Esophagus squamous epithelium (tissue), 5 donors: ENCODE measurements at regions not wholly inside any gene's neighbourhood (a gene's known extent, or its start where the extent isn't known, plus 50 kb on each side); places are given as distances from the start of the nearest gene placed in this dataset.
A peak's percentile ranks its signal among the peaks of the same experiment; 100 is the strongest.

ENCODE experiments used
- DNase-seq: peaks from one replicate; lab custom pipeline; 2025; lab: John Stamatoyannopoulos, UW
- H3K27ac ChIP-seq, 4 donors: fragments of 200-600 bp; sonication (generic); one replicate each; pipeline ENCODE4 v1.5.1; 2016 to 2019; ENCODE audit warnings: mild to moderate bottlenecking in 1 of 4
- H3K27me3 ChIP-seq, 4 donors: fragments of 200-600 bp; sonication (generic); 1 replicate in 3 of 4; 2 replicates in 1 of 4; pipeline versions ENCODE4 v1.5.1 to v1.6.0; 2017 to 2021; ENCODE audit warnings: antibody characterized with exemption in 1 of 4
- H3K36me3 ChIP-seq, 3 donors: fragments of 200-600 bp; sonication (generic); one replicate each; pipeline ENCODE4 v1.5.1; 2016 to 2019
- H3K4me1 ChIP-seq, 3 donors: fragments of 200-600 bp; sonication (generic); one replicate each; pipeline ENCODE4 v1.5.1; 2017 to 2019
- H3K4me3 ChIP-seq, 4 donors: fragments of 200-600 bp; sonication (generic); 1 replicate in 3 of 4; 2 replicates in 1 of 4; pipeline ENCODE4 v1.5.1; 2016 to 2019; ENCODE audit warnings: mild to moderate bottlenecking in 2 of 4, moderate library complexity in 1 of 4
- H3K9me3 ChIP-seq, 3 donors: fragments of 200-600 bp; sonication (generic); one replicate each; pipeline ENCODE4 v1.5.1; 2016 to 2019
- POLR2A ChIP-seq, 4 donors: fragments of 450-650 bp; IDR thresholded peaks; one replicate each; pipeline ENCODE4 v1.6.1; 2017; ENCODE audit warnings: antibody characterized with exemption in 4 of 4, mild to moderate bottlenecking in 4 of 4, moderate library complexity in 3 of 4
- WGBS, 2 donors: methylation state at CpG; one replicate each; pipeline ENCODE4 v1.1.5; 2018; 5-methylcytosine and 5-hydroxymethylcytosine counted together
- intact Hi-C: fragments of 100-400 bp; cut with DNase I; formaldehyde crosslinking; loops from one replicate; pipeline ENCODE4 v1.15.0; 2022
- TF ChIP-seq, protein P1 (sequence below), 6 experiments: fragments of 450-650 bp in 4 of 6; fragments of 200-600 bp in 2 of 6; sonication (generic) in 2 of 6; IDR thresholded peaks; one replicate each; pipeline ENCODE4 v1.5.1; 2016 to 2019; ENCODE audit warnings: antibody characterized with exemption in 6 of 6, mild to moderate bottlenecking in 4 of 6, moderate library complexity in 4 of 6
- donor health status: DM: yes; HTN: yes; CAD: no.

DNA sequence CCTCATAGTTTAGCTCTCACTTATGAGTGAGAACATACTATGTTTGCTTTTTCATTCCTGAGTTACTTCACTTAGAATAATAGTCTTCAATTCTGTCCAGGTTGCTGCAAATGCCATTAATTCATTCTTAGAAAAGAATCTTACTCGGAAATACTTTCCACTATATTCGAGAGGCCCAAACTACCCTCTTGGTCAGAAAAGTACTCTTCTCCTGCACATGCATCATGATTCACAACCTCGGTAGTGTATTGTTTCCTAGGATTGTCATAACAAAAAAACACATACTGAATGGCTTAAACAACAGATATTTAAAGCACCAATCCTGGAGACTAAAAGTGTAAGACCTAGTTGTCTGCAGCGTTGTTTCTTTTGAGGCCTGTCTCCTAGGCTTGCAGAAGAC is 364.0 kb upstream of the SLC14A2 start:
- intact Hi-C loops: no loop called here
- Histone ChIP-seq H3K4me1 (peaks cover 0 to 57% (median 24%) of the 10 kb centered on the region in 3 donors), H3K27ac (no peak overlapping the region), H3K9me3 (no peaks in the 10 kb centered on the region), H3K27me3 (no peaks in the 10 kb centered on the region), H3K4me3 (no peak overlapping the region), H3K36me3 (no peaks in the 10 kb centered on the region)
- DNase-seq: no peak
- TF ChIP-seq POLR2A (IDR thresholded peaks at IDR 0.05): no peak
- TF ChIP-seq, protein P1, sequence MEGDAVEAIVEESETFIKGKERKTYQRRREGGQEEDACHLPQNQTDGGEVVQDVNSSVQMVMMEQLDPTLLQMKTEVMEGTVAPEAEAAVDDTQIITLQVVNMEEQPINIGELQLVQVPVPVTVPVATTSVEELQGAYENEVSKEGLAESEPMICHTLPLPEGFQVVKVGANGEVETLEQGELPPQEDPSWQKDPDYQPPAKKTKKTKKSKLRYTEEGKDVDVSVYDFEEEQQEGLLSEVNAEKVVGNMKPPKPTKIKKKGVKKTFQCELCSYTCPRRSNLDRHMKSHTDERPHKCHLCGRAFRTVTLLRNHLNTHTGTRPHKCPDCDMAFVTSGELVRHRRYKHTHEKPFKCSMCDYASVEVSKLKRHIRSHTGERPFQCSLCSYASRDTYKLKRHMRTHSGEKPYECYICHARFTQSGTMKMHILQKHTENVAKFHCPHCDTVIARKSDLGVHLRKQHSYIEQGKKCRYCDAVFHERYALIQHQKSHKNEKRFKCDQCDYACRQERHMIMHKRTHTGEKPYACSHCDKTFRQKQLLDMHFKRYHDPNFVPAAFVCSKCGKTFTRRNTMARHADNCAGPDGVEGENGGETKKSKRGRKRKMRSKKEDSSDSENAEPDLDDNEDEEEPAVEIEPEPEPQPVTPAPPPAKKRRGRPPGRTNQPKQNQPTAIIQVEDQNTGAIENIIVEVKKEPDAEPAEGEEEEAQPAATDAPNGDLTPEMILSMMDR (IDR thresholded peaks at IDR 0.05): no peak
- 81 to 90% methylated on average over 4 of the region's 4 CpGs for WGBS, 2 donors

DNA sequence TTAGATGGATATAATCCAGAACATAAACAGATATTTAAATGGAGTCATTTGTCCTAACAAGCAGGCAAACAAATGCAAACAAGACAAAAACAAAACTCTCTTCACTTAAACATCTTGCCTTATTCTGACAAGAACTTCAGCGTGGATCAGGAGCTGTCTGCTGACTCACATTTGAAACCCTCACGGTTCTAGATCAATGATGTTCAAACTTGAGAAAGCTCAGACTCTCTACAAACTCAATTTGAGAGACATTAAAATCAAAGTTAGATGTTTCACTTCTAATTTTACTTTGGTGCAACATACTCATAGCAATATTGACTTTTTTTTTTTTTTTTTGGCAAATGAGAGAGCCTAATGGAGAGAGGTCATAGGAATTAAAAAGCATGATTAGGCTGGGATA is 362.8 kb upstream of the SLC14A2 start:
- no peak overlapping the region for H3K27ac ChIP-seq
- intact Hi-C loops: no loop called here

DNA sequence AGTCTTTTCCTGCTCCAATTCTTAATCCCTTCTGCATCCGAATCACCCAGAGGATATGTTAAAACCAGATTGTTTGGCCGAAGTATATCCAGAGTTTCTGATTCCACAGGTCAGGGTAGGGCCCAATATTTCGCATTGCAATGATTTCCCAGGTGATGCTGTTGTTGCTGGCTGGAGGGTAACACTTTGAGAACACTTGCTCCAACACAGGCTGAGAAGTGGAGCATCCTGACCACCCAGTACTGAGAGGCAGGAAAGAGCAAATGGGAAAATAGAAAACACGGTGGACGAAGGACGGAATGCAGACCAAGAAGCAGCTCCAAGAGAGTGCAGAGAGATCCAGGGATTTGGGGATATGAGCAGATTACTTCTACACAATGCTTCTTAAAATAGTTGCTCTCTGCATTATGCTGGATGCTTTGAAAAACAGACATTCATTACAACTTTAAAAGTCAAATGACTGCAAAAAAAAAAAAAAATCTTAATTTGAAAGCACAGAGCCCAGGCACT is 362.2 kb upstream of the SLC14A2 start:
- DNase-seq: no peak
- Histone ChIP-seq H3K4me3 (no peak overlapping the region), H3K9me3 (no peaks in the 10 kb centered on the region), H3K36me3 (no peaks in the 10 kb centered on the region), H3K27me3 (no peaks in the 10 kb centered on the region), H3K27ac (no peak overlapping the region), H3K4me1 (peaks cover 0 to 47% (median 18%) of the 10 kb centered on the region in 3 donors)
- intact Hi-C loops: no loop called here
- TF ChIP-seq, protein P1 (IDR thresholded peaks at IDR 0.05): no peak
- TF ChIP-seq POLR2A (IDR thresholded peaks at IDR 0.05): no peak
- WGBS, 2 donors: 77 to 92% methylated on average over 6 of the region's 6 CpGs

More for the DNA sequence above, 362.8 kb upstream of the SLC14A2 start:
- TF ChIP-seq, protein P1 (IDR thresholded peaks at IDR 0.05): no peak
- TF ChIP-seq POLR2A (IDR thresholded peaks at IDR 0.05): no peak
- no peak for DNase-seq
- H3K4me3 ChIP-seq: no peak overlapping the region
- H3K4me1 ChIP-seq: peaks cover 0 to 53% (median 24%) of the 10 kb centered on the region in 3 donors
- WGBS, 2 donors: 57 to 58% methylated on average over 2 of the region's 2 CpGs
- H3K9me3 ChIP-seq: no peaks in the 10 kb centered on the region
- no peaks in the 10 kb centered on the region for H3K36me3 ChIP-seq
- no peaks in the 10 kb centered on the region for H3K27me3 ChIP-seq

DNA sequence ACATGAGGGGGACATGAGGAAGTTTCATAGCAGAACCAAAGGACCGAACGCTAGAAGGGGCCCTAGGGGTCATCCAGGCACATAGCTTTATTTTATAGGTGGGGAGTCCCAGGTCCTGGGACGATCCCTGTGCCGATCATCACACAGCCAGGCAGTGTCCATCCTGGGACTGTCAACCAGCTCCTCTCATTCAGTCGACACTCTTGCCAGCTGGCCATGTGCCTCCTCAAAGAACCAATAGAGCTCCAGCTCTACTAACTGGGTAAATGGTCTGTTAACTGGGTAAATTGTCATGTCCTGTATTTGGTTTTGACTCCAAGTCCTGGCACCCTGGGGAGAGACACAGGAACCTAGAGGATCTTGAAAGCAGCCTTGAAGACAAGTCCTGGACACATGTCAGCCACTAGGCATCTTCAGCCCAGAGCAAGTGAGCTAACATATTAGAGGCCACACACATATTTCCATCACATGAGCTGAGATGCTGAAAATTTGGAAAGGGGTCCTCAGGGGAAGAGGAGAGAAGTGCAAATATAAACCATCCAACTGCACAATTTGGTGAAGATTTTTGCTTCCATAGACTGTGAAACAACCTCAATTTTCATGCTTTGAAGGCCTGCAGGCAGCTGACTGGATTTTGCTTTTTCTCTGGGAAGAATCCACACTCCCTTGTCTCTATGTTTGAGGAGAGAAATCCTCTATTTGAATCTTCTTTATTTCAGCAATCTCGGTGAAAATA is 361.1 kb upstream of the SLC14A2 start:
- H3K27me3 ChIP-seq: no peaks in the 10 kb centered on the region
- intact Hi-C loops: no loop called here
- H3K9me3 ChIP-seq: no peaks in the 10 kb centered on the region
- TF ChIP-seq, protein P1 (IDR thresholded peaks at IDR 0.05): no peak
- no peak for TF ChIP-seq POLR2A (IDR thresholded peaks at IDR 0.05)
- peak overlapping the region in 3 of 4 donors; percentile 17 to 83 (median 73) for H3K27ac ChIP-seq
- peaks cover 0 to 37% (median 10%) of the 10 kb centered on the region in 3 donors for H3K4me1 ChIP-seq
- H3K36me3 ChIP-seq: no peaks in the 10 kb centered on the region
- 71 to 77% methylated on average over 5 to 6 of the region's 6 CpGs for WGBS, 2 donors
- H3K4me3 ChIP-seq: no peak overlapping the region
- no peak for DNase-seq

DNA sequence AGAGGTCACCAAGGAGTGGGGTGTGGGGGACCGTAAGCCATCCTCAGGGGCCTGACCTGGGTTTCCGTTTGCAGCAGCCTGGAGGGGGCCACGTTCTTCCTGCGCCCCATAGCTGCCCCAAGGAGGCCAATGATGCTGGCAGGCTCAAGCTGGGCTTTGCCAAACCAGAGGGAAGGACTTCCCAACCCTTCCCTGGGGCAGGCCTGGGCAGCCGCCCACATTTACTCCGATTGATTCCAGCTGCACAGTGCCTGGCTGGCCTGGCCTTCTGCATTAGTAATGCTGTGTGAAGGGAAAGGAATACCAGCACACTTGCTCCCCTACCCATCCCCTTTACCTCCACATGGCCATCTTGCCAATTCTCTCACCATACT is 360.6 kb upstream of the SLC14A2 start:
- intact Hi-C loops: no loop called here
- Histone ChIP-seq H3K27me3 (no peaks in the 10 kb centered on the region), H3K4me1 (peaks cover 0 to 31% (median 6%) of the 10 kb centered on the region in 3 donors), H3K36me3 (no peaks in the 10 kb centered on the region), H3K27ac (peak overlapping the region in 3 of 4 donors; percentile 17 to 83 (median 73)), H3K9me3 (no peaks in the 10 kb centered on the region), H3K4me3 (no peak overlapping the region)
- WGBS, 2 donors: 43 to 52% methylated on average over 3 to 6 of the region's 6 CpGs
- no peak for DNase-seq
- no peak for TF ChIP-seq POLR2A (IDR thresholded peaks at IDR 0.05)
- TF ChIP-seq, protein P1 (IDR thresholded peaks at IDR 0.05): no peak
